ENCODE measurements at regions not wholly inside any gene's neighbourhood (a gene's known extent, or its start where the extent isn't known, plus 50 kb on each side); places are given as distances from the start of the nearest gene placed in this dataset.

DNA sequence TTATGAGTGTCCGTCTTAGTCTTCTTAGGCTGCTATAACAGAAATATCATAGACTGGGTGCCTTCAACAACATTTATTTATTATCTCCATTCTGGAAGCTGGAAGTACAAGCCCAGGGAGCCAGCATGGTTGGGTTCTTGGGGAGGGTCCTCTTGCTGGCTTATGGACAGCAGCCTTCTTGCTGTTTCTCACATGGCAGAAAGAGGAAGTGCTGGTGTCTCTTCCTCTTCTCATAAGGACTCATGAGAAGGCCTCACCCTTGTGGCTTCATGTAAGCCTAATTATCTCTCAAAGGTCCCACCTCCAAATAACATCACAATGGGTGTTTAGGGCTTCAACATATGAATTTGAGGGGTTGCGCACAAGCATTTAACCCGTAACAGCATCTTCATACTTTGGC is 207.0 kb upstream of the COX10 start:
- TF ChIP-seq, protein P1, sequence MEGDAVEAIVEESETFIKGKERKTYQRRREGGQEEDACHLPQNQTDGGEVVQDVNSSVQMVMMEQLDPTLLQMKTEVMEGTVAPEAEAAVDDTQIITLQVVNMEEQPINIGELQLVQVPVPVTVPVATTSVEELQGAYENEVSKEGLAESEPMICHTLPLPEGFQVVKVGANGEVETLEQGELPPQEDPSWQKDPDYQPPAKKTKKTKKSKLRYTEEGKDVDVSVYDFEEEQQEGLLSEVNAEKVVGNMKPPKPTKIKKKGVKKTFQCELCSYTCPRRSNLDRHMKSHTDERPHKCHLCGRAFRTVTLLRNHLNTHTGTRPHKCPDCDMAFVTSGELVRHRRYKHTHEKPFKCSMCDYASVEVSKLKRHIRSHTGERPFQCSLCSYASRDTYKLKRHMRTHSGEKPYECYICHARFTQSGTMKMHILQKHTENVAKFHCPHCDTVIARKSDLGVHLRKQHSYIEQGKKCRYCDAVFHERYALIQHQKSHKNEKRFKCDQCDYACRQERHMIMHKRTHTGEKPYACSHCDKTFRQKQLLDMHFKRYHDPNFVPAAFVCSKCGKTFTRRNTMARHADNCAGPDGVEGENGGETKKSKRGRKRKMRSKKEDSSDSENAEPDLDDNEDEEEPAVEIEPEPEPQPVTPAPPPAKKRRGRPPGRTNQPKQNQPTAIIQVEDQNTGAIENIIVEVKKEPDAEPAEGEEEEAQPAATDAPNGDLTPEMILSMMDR (IDR thresholded peaks at IDR 0.05; ENCODE audit: low read depth, low read length) = no peak
- TF ChIP-seq EZH2phosphoT487 (IDR thresholded peaks at IDR 0.05; ENCODE audit: low read depth) = no peak

Data from OCI-LY3 (cell line).